CD14-positive monocyte (primary cell): ENCODE measurements at regions not wholly inside any gene's neighbourhood (a gene's known extent, or its start where the extent isn't known, plus 50 kb on each side); places are given as distances from the start of the nearest gene placed in this dataset.

Experiments
- DNase-seq, 3 donors: peaks; one replicate each; pipeline ENCODE4 v3.0.0-alpha.2; 2011 to 2022
- H2AFZ ChIP-seq: 2 replicates; pipeline ENCODE4 v1.6.0; 2012; ENCODE audit warnings: mild to moderate bottlenecking, low read depth, low read length, inconsistent platforms; ENCODE audit not compliant: insufficient read depth, poor library complexity, severe bottlenecking
- H3K27ac ChIP-seq, 2 donors: 1 replicate in 1 of 2; 2 replicates in 1 of 2; pipeline ENCODE4 v1.5.1; 2012 to 2013; ENCODE audit warnings: low read length in 2 of 2, control low read depth in 1 of 2, inconsistent platforms in 1 of 2, low read depth in 1 of 2, mild to moderate bottlenecking in 1 of 2
- H3K27me3 ChIP-seq, 2 donors: one replicate each; pipeline versions ENCODE4 v1.6.0 to v1.6.1; 2011 to 2013; ENCODE audit warnings: low read length in 2 of 2; ENCODE audit not compliant: control insufficient read depth in 2 of 2, insufficient read depth in 2 of 2
- H3K36me3 ChIP-seq, 2 donors: replicated peaks in 1 of 2; 1 replicate in 1 of 2; 2 replicates in 1 of 2; pipeline versions ENCODE4 v1.5.1 to v1.6.1; 2012 to 2013; ENCODE audit warnings: low read length in 2 of 2, control low read depth in 1 of 2, inconsistent platforms in 1 of 2, mild to moderate bottlenecking in 1 of 2; ENCODE audit not compliant: insufficient read depth in 2 of 2, control insufficient read depth in 1 of 2
- H3K4me1 ChIP-seq, 2 donors: 1 replicate in 1 of 2; 2 replicates in 1 of 2; pipeline versions ENCODE4 v1.5.1 to v1.6.1; 2012 to 2013; ENCODE audit warnings: low read length in 2 of 2, control low read depth in 1 of 2, inconsistent platforms in 1 of 2, mild to moderate bottlenecking in 1 of 2, moderate library complexity in 1 of 2; ENCODE audit not compliant: insufficient read depth in 2 of 2, control insufficient read depth in 1 of 2
- H3K4me2 ChIP-seq: replicated peaks from 2 replicates; pipeline ENCODE3; 2012; ENCODE audit warnings: low read length, moderate library complexity, mild to moderate bottlenecking; ENCODE audit not compliant: poor library complexity, severe bottlenecking; ENCODE audit errors: extremely low read depth
- H3K4me3 ChIP-seq, 3 experiments: fragments of 200-600 bp in 1 of 3; sonication (generic) in 1 of 3; replicated peaks in 1 of 3; 1 replicate in 2 of 3; 2 replicates in 1 of 3; pipeline ENCODE4 v1.5.1; 2011 to 2013; ENCODE audit warnings: low read length in 3 of 3, mild to moderate bottlenecking in 3 of 3, control low read depth in 2 of 3, low read depth in 2 of 3, inconsistent platforms in 1 of 3, moderate library complexity in 1 of 3
- H3K79me2 ChIP-seq: 2 replicates; pipeline ENCODE4 v1.6.0; 2012; ENCODE audit warnings: mild to moderate bottlenecking, control low read depth, inconsistent platforms, low read length, moderate library complexity; ENCODE audit not compliant: insufficient read depth
- H3K9ac ChIP-seq: 2 replicates; pipeline ENCODE4 v1.6.0; 2017; ENCODE audit warnings: low read length, mild to moderate bottlenecking; ENCODE audit not compliant: insufficient read depth, poor library complexity, severe bottlenecking
- H3K9me3 ChIP-seq, 2 donors: replicated peaks in 1 of 2; 1 replicate in 1 of 2; 2 replicates in 1 of 2; pipeline versions ENCODE4 v1.5.1 to v1.6.1; 2012 to 2013; ENCODE audit warnings: low read length in 2 of 2, control low read depth in 1 of 2; ENCODE audit not compliant: control insufficient read depth in 1 of 2, insufficient read depth in 1 of 2
- H4K20me1 ChIP-seq: 2 replicates; pipeline ENCODE4 v1.6.0; 2012; ENCODE audit warnings: mild to moderate bottlenecking, low read length, control low read depth, moderate library complexity; ENCODE audit not compliant: insufficient read depth
- H3K27ac Mint-ChIP-seq, 7 donors: one replicate each; pipeline ENCODE4 v1.8.0; 2020; ENCODE audit warnings: mild to moderate bottlenecking in 7 of 7, mixed read lengths in 7 of 7, moderate library complexity in 6 of 7, inconsistent platforms in 2 of 7
- H3K27me3 Mint-ChIP-seq, 3 donors: one replicate each; pipeline ENCODE4 v1.8.0; 2021 to 2022; ENCODE audit warnings: low read depth in 3 of 3, mild to moderate bottlenecking in 3 of 3, mixed read lengths in 3 of 3, moderate library complexity in 3 of 3, inconsistent platforms in 1 of 3
- H3K36me3 Mint-ChIP-seq, 2 donors: one replicate each; pipeline ENCODE4 v1.8.0; 2020; ENCODE audit warnings: mixed read lengths in 2 of 2, inconsistent platforms in 1 of 2, mild to moderate bottlenecking in 1 of 2
- H3K4me1 Mint-ChIP-seq: one replicate; pipeline ENCODE4 v1.8.0; 2020; ENCODE audit warnings: mild to moderate bottlenecking, mixed read lengths
- H3K4me3 Mint-ChIP-seq, 2 donors: one replicate each; pipeline ENCODE4 v1.8.0; 2020; ENCODE audit warnings: mild to moderate bottlenecking in 2 of 2, mixed read lengths in 2 of 2, moderate library complexity in 1 of 2
- H3K9me3 Mint-ChIP-seq, 7 donors: one replicate each; pipeline ENCODE4 v1.8.0; 2020 to 2022; ENCODE audit warnings: mixed read lengths in 7 of 7, mild to moderate bottlenecking in 6 of 7, moderate library complexity in 6 of 7, inconsistent platforms in 2 of 7
- WGBS: methylation state at CpG from one replicate; pipeline ENCODE4 v1.1.5; 2013; ENCODE audit warnings: missing lambda C conversion rate; ENCODE audit not compliant: insufficient coverage; 5-methylcytosine and 5-hydroxymethylcytosine counted together
- intact Hi-C, 2 donors: fragments of 100-400 bp; cut with micrococcal nuclease; formaldehyde crosslinking; loops; one replicate each; pipeline versions ENCODE4 v1.15.0 to v1.15.1; 2023
- TF ChIP-seq, protein P1 (sequence below): fragments of 200-600 bp; IDR thresholded peaks from one replicate; pipeline ENCODE4 v1.8.0; 2022; ENCODE audit warnings: antibody characterized with exemption, mild to moderate bottlenecking

DNA sequence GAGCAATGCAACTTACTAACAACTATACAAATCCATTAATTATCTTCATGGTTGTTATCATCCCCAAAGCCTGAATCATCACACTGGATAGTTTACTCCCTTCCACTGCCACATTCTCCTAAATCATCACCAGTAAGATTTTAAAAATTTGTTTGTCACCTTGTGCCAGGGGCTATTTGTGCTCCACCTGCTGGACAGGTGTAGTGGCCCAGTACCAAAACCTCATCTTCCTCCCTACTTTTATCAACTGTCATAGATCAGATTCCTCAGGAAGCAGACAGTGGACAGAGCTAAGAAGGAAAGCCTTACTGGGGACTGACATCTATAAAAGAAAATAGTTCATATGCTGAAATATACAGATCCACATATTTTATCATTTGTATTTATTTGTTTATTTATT lies 280.4 kb downstream of the CDH11 start:
- Histone ChIP-seq H4K20me1 (no peaks in the 10 kb centered on the region), H3K27me3 (no peaks in the 10 kb centered on the region), H3K79me2 (no peaks in the 10 kb centered on the region), H2AFZ (no peak overlapping the region), H3K9me3 (peaks cover 0 to 4% of the 10 kb centered on the region in 2 donors), H3K4me2 (no peak overlapping the region), H3K4me1 (no peaks in the 10 kb centered on the region), H3K4me3 (no peak overlapping the region), H3K36me3 (no peaks in the 10 kb centered on the region), H3K9ac (no peak overlapping the region), H3K27ac (no peak overlapping the region)
- H3K27ac Mint-ChIP-seq = no peak overlapping the region
- no peak overlapping the region for H3K4me3 Mint-ChIP-seq
- intact Hi-C loops = no loop called here
- no peaks in the 10 kb centered on the region for H3K27me3 Mint-ChIP-seq
- H3K36me3 Mint-ChIP-seq = no peaks in the 10 kb centered on the region
- DNase-seq = no peak
- peaks cover 0 to 9% (median 2%) of the 10 kb centered on the region in 7 donors for H3K9me3 Mint-ChIP-seq
- TF ChIP-seq, protein P1, sequence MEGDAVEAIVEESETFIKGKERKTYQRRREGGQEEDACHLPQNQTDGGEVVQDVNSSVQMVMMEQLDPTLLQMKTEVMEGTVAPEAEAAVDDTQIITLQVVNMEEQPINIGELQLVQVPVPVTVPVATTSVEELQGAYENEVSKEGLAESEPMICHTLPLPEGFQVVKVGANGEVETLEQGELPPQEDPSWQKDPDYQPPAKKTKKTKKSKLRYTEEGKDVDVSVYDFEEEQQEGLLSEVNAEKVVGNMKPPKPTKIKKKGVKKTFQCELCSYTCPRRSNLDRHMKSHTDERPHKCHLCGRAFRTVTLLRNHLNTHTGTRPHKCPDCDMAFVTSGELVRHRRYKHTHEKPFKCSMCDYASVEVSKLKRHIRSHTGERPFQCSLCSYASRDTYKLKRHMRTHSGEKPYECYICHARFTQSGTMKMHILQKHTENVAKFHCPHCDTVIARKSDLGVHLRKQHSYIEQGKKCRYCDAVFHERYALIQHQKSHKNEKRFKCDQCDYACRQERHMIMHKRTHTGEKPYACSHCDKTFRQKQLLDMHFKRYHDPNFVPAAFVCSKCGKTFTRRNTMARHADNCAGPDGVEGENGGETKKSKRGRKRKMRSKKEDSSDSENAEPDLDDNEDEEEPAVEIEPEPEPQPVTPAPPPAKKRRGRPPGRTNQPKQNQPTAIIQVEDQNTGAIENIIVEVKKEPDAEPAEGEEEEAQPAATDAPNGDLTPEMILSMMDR = no peak
- H3K4me1 Mint-ChIP-seq = no peaks in the 10 kb centered on the region

GRCh38 chr16:64841071-64841470 lies 280.8 kb downstream of the CDH11 start:
- Mint-ChIP-seq H3K27ac (no peak overlapping the region), H3K36me3 (no peaks in the 10 kb centered on the region), H3K9me3 (peaks cover 0 to 11% (median 2%) of the 10 kb centered on the region in 7 donors), H3K4me1 (no peaks in the 10 kb centered on the region), H3K27me3 (no peaks in the 10 kb centered on the region), H3K4me3 (no peak overlapping the region)
- H3K4me3 ChIP-seq = no peak overlapping the region
- no peaks in the 10 kb centered on the region for H3K27me3 ChIP-seq
- no peaks in the 10 kb centered on the region for H3K79me2 ChIP-seq
- H3K36me3 ChIP-seq = no peaks in the 10 kb centered on the region
- no peak for DNase-seq
- no peak overlapping the region for H3K9ac ChIP-seq
- H2AFZ ChIP-seq = no peak overlapping the region
- no peak overlapping the region for H3K27ac ChIP-seq
- WGBS = 90% methylated on average over 2 of the region's 4 CpGs
- intact Hi-C loops = no loop called here
- H3K4me2 ChIP-seq = no peak overlapping the region
- peaks cover 0 to 4% of the 10 kb centered on the region in 2 donors for H3K9me3 ChIP-seq
- H3K4me1 ChIP-seq = no peaks in the 10 kb centered on the region
- TF ChIP-seq, protein P1 = no peak
- H4K20me1 ChIP-seq = no peaks in the 10 kb centered on the region
